OCI-M2 (cell line): ENCODE measurements at regions not wholly inside any gene's neighbourhood (a gene's known extent, or its start where the extent isn't known, plus 50 kb on each side); places are given as distances from the start of the nearest gene placed in this dataset.

ENCODE experiments used
- DNase-seq: peaks from one replicate; lab custom pipeline; 2025; ENCODE audit not compliant: unreplicated experiment; lab: John Stamatoyannopoulos, UW

GRCh38 chr12:113684908-113685782 is 213.5 kb upstream of the LHX5 start:
- DNase-seq: no peak

GRCh38 chr12:113684053-113684907 is 212.6 kb upstream of the LHX5 start:
- DNase-seq: no peak

- no peak for DNase-seq
Observed at GRCh38 chr12:113683574-113683973, 211.9 kb upstream of the LHX5 start.

GRCh38 chr12:113680868-113681267 is 209.2 kb upstream of the LHX5 start:
- no peak for DNase-seq

GRCh38 chr12:113678223-113679119 is 206.8 kb upstream of the LHX5 start:
- DNase-seq: no peak

GRCh38 chr12:113676547-113676946 is 204.9 kb upstream of the LHX5 start:
- DNase-seq: no peak

- no peak for DNase-seq
Observed at GRCh38 chr12:113676117-113676516, 204.4 kb upstream of the LHX5 start.

- no peak for DNase-seq
Observed at GRCh38 chr12:113674996-113675395, 203.3 kb upstream of the LHX5 start.

GRCh38 chr12:113674302-113674701 is 202.6 kb upstream of the LHX5 start:
- no peak for DNase-seq

- no peak for DNase-seq
Observed at GRCh38 chr12:113673458-113674238, 202.0 kb upstream of the LHX5 start.

- no peak for DNase-seq
Observed at GRCh38 chr12:113670742-113671141, 199.1 kb upstream of the LHX5 start.

- DNase-seq: no peak
Observed at GRCh38 chr12:113667676-113668356, 196.1 kb upstream of the LHX5 start.

- no peak for DNase-seq
Observed at GRCh38 chr12:113667095-113667494, 195.4 kb upstream of the LHX5 start.

- DNase-seq: no peak
Observed at GRCh38 chr12:113666223-113666622, 194.6 kb upstream of the LHX5 start.

- DNase-seq: no peak
Observed at GRCh38 chr12:113665457-113665856, 193.8 kb upstream of the LHX5 start.

GRCh38 chr12:113664224-113664681 is 192.6 kb upstream of the LHX5 start:
- DNase-seq: no peak

GRCh38 chr12:113663396-113663795 is 191.7 kb upstream of the LHX5 start:
- DNase-seq: no peak

- no peak for DNase-seq
Observed at GRCh38 chr12:113660936-113661335, 189.3 kb upstream of the LHX5 start.

- no peak for DNase-seq
Observed at GRCh38 chr12:113659416-113659815, 187.7 kb upstream of the LHX5 start.

- DNase-seq: no peak
Observed at GRCh38 chr12:113659015-113659414, 187.3 kb upstream of the LHX5 start.
